Myocyte (in vitro differentiated cells): ENCODE measurements at regions not wholly inside any gene's neighbourhood (a gene's known extent, or its start where the extent isn't known, plus 50 kb on each side); places are given as distances from the start of the nearest gene placed in this dataset.
"Not testable (repeated sequence)": the region's sequence is repeated elsewhere in the genome, so short reads cannot be mapped to it uniquely, and the experiment has no call there.

ENCODE experiments used
- DNase-seq: peaks from one replicate; pipeline ENCODE4 v3.0.0-alpha.2; 2012; ENCODE audit warnings: low read depth

- DNase-seq, result no peak
These were observed 979.6 kb downstream of the PCDH17 start for GRCh38 chr13:58611117-58611516.

- DNase-seq, result no peak
These were observed 986.5 kb downstream of the PCDH17 start for GRCh38 chr13:58617880-58618665.

- no peak for DNase-seq
These were observed 988.0 kb downstream of the PCDH17 start for GRCh38 chr13:58619396-58620113.

GRCh38 chr13:58620176-58620575, 988.6 kb downstream of the PCDH17 start:
- DNase-seq, result no peak

- no peak for DNase-seq
These were observed 994.3 kb downstream of the PCDH17 start for GRCh38 chr13:58625703-58626389.

GRCh38 chr13:58630794-58631193, 999.2 kb downstream of the PCDH17 start:
- no peak for DNase-seq

- DNase-seq, result no peak
These were observed 1001.7 kb downstream of the PCDH17 start for GRCh38 chr13:58633226-58633625.

GRCh38 chr13:58655086-58655485, 1023.5 kb downstream of the PCDH17 start:
- no peak for DNase-seq

GRCh38 chr13:58660826-58661225, 1029.3 kb downstream of the PCDH17 start:
- no peak for DNase-seq

GRCh38 chr13:58666331-58666730, 1034.8 kb downstream of the PCDH17 start:
- no peak for DNase-seq

- no peak for DNase-seq
These were observed 1035.6 kb downstream of the PCDH17 start for GRCh38 chr13:58667096-58667495.

- DNase-seq, result no peak
These were observed 1048.6 kb downstream of the PCDH17 start for GRCh38 chr13:58680115-58680514.

- no peak for DNase-seq
These were observed 1051.1 kb downstream of the PCDH17 start for GRCh38 chr13:58682616-58683015.

GRCh38 chr13:58687148-58687547, 1055.6 kb downstream of the PCDH17 start:
- DNase-seq, result no peak

GRCh38 chr13:58698531-58698930, 1067.0 kb downstream of the PCDH17 start:
- DNase-seq, result no peak

GRCh38 chr13:58704953-58705352, 1073.4 kb downstream of the PCDH17 start:
- DNase-seq, result no peak

GRCh38 chr13:58706421-58706820, 1074.9 kb downstream of the PCDH17 start:
- DNase-seq, result no peak

- no peak for DNase-seq
These were observed 1080.6 kb downstream of the PCDH17 start for GRCh38 chr13:58712191-58712590.

- DNase-seq, result not testable (repeated sequence)
These were observed 1082.5 kb downstream of the PCDH17 start for GRCh38 chr13:58714016-58714415.

GRCh38 chr13:58721273-58721672, 1089.7 kb downstream of the PCDH17 start:
- DNase-seq, result no peak

- no peak for DNase-seq
These were observed 1096.6 kb downstream of the PCDH17 start for GRCh38 chr13:58728126-58728525.

- DNase-seq, result no peak
These were observed 1097.8 kb downstream of the PCDH17 start for GRCh38 chr13:58729361-58729760.
